HG03066 (cell line): ENCODE measurements at regions not wholly inside any gene's neighbourhood (a gene's known extent, or its start where the extent isn't known, plus 50 kb on each side); places are given as distances from the start of the nearest gene placed in this dataset.
"Not testable (repeated sequence)": the region's sequence is repeated elsewhere in the genome, so short reads cannot be mapped to it uniquely, and the experiment has no call there.

ENCODE experiments used
- ATAC-seq: cut with Tn5 transposase; IDR thresholded peaks from one replicate; pipeline ENCODE4 v1.9.1; 2021; ENCODE audit warnings: low read depth; ENCODE audit not compliant: unreplicated experiment

GRCh38 chr5:17326600-17327037 lies 109.2 kb downstream of the BASP1 start:
- no peak for ATAC-seq

GRCh38 chr5:17327048-17327625 lies 109.7 kb downstream of the BASP1 start:
- no peak for ATAC-seq

GRCh38 chr5:17329571-17329970 lies 112.1 kb downstream of the BASP1 start:
- no peak for ATAC-seq

- ATAC-seq = no peak
Observed at GRCh38 chr5:17330386-17330785, 113.0 kb downstream of the BASP1 start.

GRCh38 chr5:17331651-17332050 lies 114.2 kb downstream of the BASP1 start:
- ATAC-seq = no peak

- no peak for ATAC-seq
Observed at GRCh38 chr5:17333755-17334154, 116.3 kb downstream of the BASP1 start.

- ATAC-seq = no peak
Observed at GRCh38 chr5:17336054-17336453, 118.6 kb downstream of the BASP1 start.

- ATAC-seq = not testable (repeated sequence)
Observed at GRCh38 chr5:17336723-17337122, 119.3 kb downstream of the BASP1 start.

- no peak for ATAC-seq
Observed at GRCh38 chr5:17339841-17340240, 122.4 kb downstream of the BASP1 start.

GRCh38 chr5:17340379-17340778 lies 122.9 kb downstream of the BASP1 start:
- no peak for ATAC-seq

GRCh38 chr5:17340819-17341218 lies 123.4 kb downstream of the BASP1 start:
- ATAC-seq = no peak

GRCh38 chr5:17343675-17344074 lies 126.2 kb downstream of the BASP1 start:
- peak; percentile 69 for ATAC-seq

GRCh38 chr5:17346811-17347210 lies 129.4 kb downstream of the BASP1 start:
- ATAC-seq = no peak

- ATAC-seq = no peak
Observed at GRCh38 chr5:17352223-17352622, 134.8 kb downstream of the BASP1 start.

- no peak for ATAC-seq
Observed at GRCh38 chr5:17354265-17354664, 136.8 kb downstream of the BASP1 start.

- ATAC-seq = no peak
Observed at GRCh38 chr5:17355586-17356346, 138.3 kb downstream of the BASP1 start.

GRCh38 chr5:17356551-17356950 lies 139.1 kb downstream of the BASP1 start:
- no peak for ATAC-seq

- ATAC-seq = no peak
Observed at GRCh38 chr5:17357504-17357903, 140.1 kb downstream of the BASP1 start.

GRCh38 chr5:17358031-17358430 lies 140.0 kb upstream of the TAF11L2 start:
- no peak for ATAC-seq

- no peak for ATAC-seq
Observed at GRCh38 chr5:17359451-17360011, 138.5 kb upstream of the TAF11L2 start.

- ATAC-seq = no peak
Observed at GRCh38 chr5:17360879-17361278, 137.2 kb upstream of the TAF11L2 start.

GRCh38 chr5:17361331-17361730 lies 136.7 kb upstream of the TAF11L2 start:
- no peak for ATAC-seq
